ENCODE measurements at regions not wholly inside any gene's neighbourhood (a gene's known extent, or its start where the extent isn't known, plus 50 kb on each side); places are given as distances from the start of the nearest gene placed in this dataset.
A peak's percentile ranks its signal among the peaks of the same experiment; 100 is the strongest.

- Mint-ChIP-seq H3K9me3 (ENCODE audit: unreplicated experiment) (no peaks in the 10 kb centered on the region), H3K27me3 (ENCODE audit: insufficient read depth, unreplicated experiment) (peaks cover 63% of the 10 kb centered on the region), H3K36me3 (ENCODE audit: insufficient read depth, unreplicated experiment) (no peaks in the 10 kb centered on the region), H3K4me1 (ENCODE audit: insufficient read depth, unreplicated experiment) (no peaks in the 10 kb centered on the region), H3K27ac (ENCODE audit: low read depth, unreplicated experiment) (no peak overlapping the region), H3K4me3 (ENCODE audit: unreplicated experiment) (no peak overlapping the region)
- no TSS peak for BruUV-seq (replicated peaks)
- ChIA-PET POLR2A (no interaction called here), CTCF (no interaction called here)
- TF ChIP-seq, protein P1, sequence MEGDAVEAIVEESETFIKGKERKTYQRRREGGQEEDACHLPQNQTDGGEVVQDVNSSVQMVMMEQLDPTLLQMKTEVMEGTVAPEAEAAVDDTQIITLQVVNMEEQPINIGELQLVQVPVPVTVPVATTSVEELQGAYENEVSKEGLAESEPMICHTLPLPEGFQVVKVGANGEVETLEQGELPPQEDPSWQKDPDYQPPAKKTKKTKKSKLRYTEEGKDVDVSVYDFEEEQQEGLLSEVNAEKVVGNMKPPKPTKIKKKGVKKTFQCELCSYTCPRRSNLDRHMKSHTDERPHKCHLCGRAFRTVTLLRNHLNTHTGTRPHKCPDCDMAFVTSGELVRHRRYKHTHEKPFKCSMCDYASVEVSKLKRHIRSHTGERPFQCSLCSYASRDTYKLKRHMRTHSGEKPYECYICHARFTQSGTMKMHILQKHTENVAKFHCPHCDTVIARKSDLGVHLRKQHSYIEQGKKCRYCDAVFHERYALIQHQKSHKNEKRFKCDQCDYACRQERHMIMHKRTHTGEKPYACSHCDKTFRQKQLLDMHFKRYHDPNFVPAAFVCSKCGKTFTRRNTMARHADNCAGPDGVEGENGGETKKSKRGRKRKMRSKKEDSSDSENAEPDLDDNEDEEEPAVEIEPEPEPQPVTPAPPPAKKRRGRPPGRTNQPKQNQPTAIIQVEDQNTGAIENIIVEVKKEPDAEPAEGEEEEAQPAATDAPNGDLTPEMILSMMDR (IDR thresholded peaks at IDR 0.05; ENCODE audit: unreplicated experiment): no peak
- peak; percentile 5 for DNase-seq (ENCODE audit: unreplicated experiment)
- intact Hi-C loops (cut with micrococcal nuclease): no loop called here
Observed at GRCh38 chrX:45900766-45901615, 644.2 kb downstream of the ZNF674 start.

- H3K4me1 Mint-ChIP-seq (ENCODE audit: insufficient read depth, unreplicated experiment): no peaks in the 10 kb centered on the region
- no TSS peak for BruUV-seq (replicated peaks)
- intact Hi-C loops (cut with micrococcal nuclease): no loop called here
- no peaks in the 10 kb centered on the region for H3K9me3 Mint-ChIP-seq (ENCODE audit: unreplicated experiment)
- POLR2A ChIA-PET: no interaction called here
- no peaks in the 10 kb centered on the region for H3K36me3 Mint-ChIP-seq (ENCODE audit: insufficient read depth, unreplicated experiment)
- TF ChIP-seq, protein P1 (IDR thresholded peaks at IDR 0.05; ENCODE audit: unreplicated experiment): no peak
- CTCF ChIA-PET: interaction anchor here (0.6 kb wide), 2 partner anchors 60 to 692 kb away, joined by 3 to 4 read pairs; no protein-coding TSS in a partner anchor
- no peak overlapping the region for H3K27ac Mint-ChIP-seq (ENCODE audit: low read depth, unreplicated experiment)
- peaks cover 43% of the 10 kb centered on the region for H3K27me3 Mint-ChIP-seq (ENCODE audit: insufficient read depth, unreplicated experiment)
- DNase-seq (ENCODE audit: unreplicated experiment): no peak
- H3K4me3 Mint-ChIP-seq (ENCODE audit: unreplicated experiment): no peak overlapping the region
Observed at GRCh38 chrX:45894864-45895645, 650.2 kb downstream of the ZNF674 start.

- DNase-seq (ENCODE audit: unreplicated experiment): peak; percentile 19
- TF ChIP-seq, protein P1 (IDR thresholded peaks at IDR 0.05; ENCODE audit: unreplicated experiment): no peak
- POLR2A ChIA-PET: no interaction called here
- Mint-ChIP-seq H3K4me1 (ENCODE audit: insufficient read depth, unreplicated experiment) (no peaks in the 10 kb centered on the region), H3K9me3 (ENCODE audit: unreplicated experiment) (no peaks in the 10 kb centered on the region), H3K27ac (ENCODE audit: low read depth, unreplicated experiment) (no peak overlapping the region), H3K27me3 (ENCODE audit: insufficient read depth, unreplicated experiment) (peaks cover 53% of the 10 kb centered on the region), H3K4me3 (ENCODE audit: unreplicated experiment) (no peak overlapping the region), H3K36me3 (ENCODE audit: insufficient read depth, unreplicated experiment) (no peaks in the 10 kb centered on the region)
- no TSS peak for BruUV-seq (replicated peaks)
- intact Hi-C loops (cut with micrococcal nuclease): no loop called here
- CTCF ChIA-PET: no interaction called here
Observed at GRCh38 chrX:45889471-45889870, 655.8 kb downstream of the ZNF674 start.

GRCh38 chrX:45888518-45888917, 656.7 kb downstream of the ZNF674 start:
- no peaks in the 10 kb centered on the region for H3K4me1 Mint-ChIP-seq (ENCODE audit: insufficient read depth, unreplicated experiment)
- DNase-seq (ENCODE audit: unreplicated experiment): no peak
- no peak overlapping the region for H3K4me3 Mint-ChIP-seq (ENCODE audit: unreplicated experiment)
- CTCF ChIA-PET: no interaction called here
- H3K27me3 Mint-ChIP-seq (ENCODE audit: insufficient read depth, unreplicated experiment): peaks cover 62% of the 10 kb centered on the region
- TF ChIP-seq, protein P1 (IDR thresholded peaks at IDR 0.05; ENCODE audit: unreplicated experiment): no peak
- POLR2A ChIA-PET: no interaction called here
- no TSS peak for BruUV-seq (replicated peaks)
- no peak overlapping the region for H3K27ac Mint-ChIP-seq (ENCODE audit: low read depth, unreplicated experiment)
- no peaks in the 10 kb centered on the region for H3K36me3 Mint-ChIP-seq (ENCODE audit: insufficient read depth, unreplicated experiment)
- H3K9me3 Mint-ChIP-seq (ENCODE audit: unreplicated experiment): no peaks in the 10 kb centered on the region
- intact Hi-C loops (cut with micrococcal nuclease): no loop called here
